WERI-Rb-1 (cell line): ENCODE measurements at regions not wholly inside any gene's neighbourhood (a gene's known extent, or its start where the extent isn't known, plus 50 kb on each side); places are given as distances from the start of the nearest gene placed in this dataset.

ENCODE experiments used
- DNase-seq: peaks from one replicate; pipeline ENCODE4 v3.0.0-alpha.2; 2020
- H3K27ac ChIP-seq: fragments of 250-450 bp; sonication (Bioruptor Pico); 2 replicates; pipeline ENCODE4 v1.5.1; 2020; ENCODE audit warnings: mild to moderate bottlenecking, moderate library complexity
- H3K27me3 ChIP-seq: fragments of 250-450 bp; sonication (Bioruptor Pico); 2 replicates; pipeline ENCODE4 v1.5.1; 2021; ENCODE audit warnings: mild to moderate bottlenecking, low read depth, moderate library complexity; ENCODE audit not compliant: insufficient read depth, severe bottlenecking
- H3K36me3 ChIP-seq: fragments of 250-450 bp; sonication (Bioruptor Pico); 2 replicates; pipeline ENCODE4 v1.5.1; 2020; ENCODE audit warnings: mild to moderate bottlenecking, moderate library complexity
- H3K4me3 ChIP-seq: 2 replicates; pipeline ENCODE4 v1.5.1; 2011; ENCODE audit warnings: low read depth, mild to moderate bottlenecking, control low read depth, low read length
- H3K9me3 ChIP-seq: fragments of 250-450 bp; sonication (Bioruptor Pico); 2 replicates; pipeline ENCODE4 v1.5.1; 2021; ENCODE audit warnings: mild to moderate bottlenecking, moderate library complexity; ENCODE audit not compliant: severe bottlenecking
- CTCF ChIP-seq: IDR thresholded peaks from 2 replicates; pipeline ENCODE4 v1.5.1; 2011; ENCODE audit warnings: low read depth, mild to moderate bottlenecking, control low read depth, inconsistent platforms, low read length

- DNase-seq, result no peak
- peaks cover 2% of the 10 kb centered on the region for H3K9me3 ChIP-seq
- H3K27ac ChIP-seq, result no peak overlapping the region
- no peaks in the 10 kb centered on the region for H3K27me3 ChIP-seq
- TF ChIP-seq CTCF, result no peak
- H3K36me3 ChIP-seq, result no peaks in the 10 kb centered on the region
- H3K4me3 ChIP-seq, result no peak overlapping the region
Observed at GRCh38 chr14:94836849-94837248, 66.9 kb upstream of the GSC start.

- Histone ChIP-seq H3K9me3 (peaks cover 2% of the 10 kb centered on the region), H3K36me3 (no peaks in the 10 kb centered on the region), H3K4me3 (no peak overlapping the region), H3K27me3 (no peaks in the 10 kb centered on the region), H3K27ac (no peak overlapping the region)
- no peak for DNase-seq
- no peak for TF ChIP-seq CTCF
Observed at GRCh38 chr14:94833633-94834032, 63.7 kb upstream of the GSC start.

- DNase-seq, result no peak
- H3K27ac ChIP-seq, result no peak overlapping the region
- peaks cover 7% of the 10 kb centered on the region for H3K9me3 ChIP-seq
- H3K4me3 ChIP-seq, result no peak overlapping the region
- no peaks in the 10 kb centered on the region for H3K36me3 ChIP-seq
- no peak for TF ChIP-seq CTCF
- no peaks in the 10 kb centered on the region for H3K27me3 ChIP-seq
Observed at GRCh38 chr14:94831085-94831484, 61.2 kb upstream of the GSC start.

- no peak overlapping the region for H3K27ac ChIP-seq
- no peak for DNase-seq
- H3K4me3 ChIP-seq, result no peak overlapping the region
- H3K9me3 ChIP-seq, result peaks cover 11% of the 10 kb centered on the region
- TF ChIP-seq CTCF, result no peak
- H3K36me3 ChIP-seq, result no peaks in the 10 kb centered on the region
- H3K27me3 ChIP-seq, result no peaks in the 10 kb centered on the region
Observed at GRCh38 chr14:94827711-94828447, 58.0 kb upstream of the GSC start.

- Histone ChIP-seq H3K27me3 (no peaks in the 10 kb centered on the region), H3K4me3 (no peak overlapping the region), H3K36me3 (no peaks in the 10 kb centered on the region), H3K27ac (no peak overlapping the region), H3K9me3 (peaks cover 11% of the 10 kb centered on the region)
- DNase-seq, result no peak
- TF ChIP-seq CTCF, result no peak
Observed at GRCh38 chr14:94826774-94827173, 56.9 kb upstream of the GSC start.
